ENCODE measurements at regions not wholly inside any gene's neighbourhood (a gene's known extent, or its start where the extent isn't known, plus 50 kb on each side); places are given as distances from the start of the nearest gene placed in this dataset.

GRCh38 chr1:239058190-239058589 is 328.2 kb upstream of the CHRM3 start:
- DNase-seq (ENCODE audit: low read depth) (no peak), FAIRE-seq (no peak)
- Histone ChIP-seq H3K36me3 (ENCODE audit: control insufficient read depth, insufficient read depth, low read length) (no peaks in the 10 kb centered on the region), H3K4me3 (ENCODE audit: low read depth, low read length) (no peak overlapping the region), H3K27me3 (ENCODE audit: control insufficient read depth, insufficient read depth, low read length) (no peaks in the 10 kb centered on the region)
- no peak for TF ChIP-seq CTCF (IDR thresholded peaks at IDR 0.05; ENCODE audit: insufficient read depth, low read length, severe bottlenecking)

GRCh38 chr1:239056940-239057339 is 329.4 kb upstream of the CHRM3 start:
- DNase-seq (ENCODE audit: low read depth): no peak
- FAIRE-seq: no peak
- Histone ChIP-seq H3K4me3 (ENCODE audit: low read depth, low read length) (no peak overlapping the region), H3K27me3 (ENCODE audit: control insufficient read depth, insufficient read depth, low read length) (no peaks in the 10 kb centered on the region), H3K36me3 (ENCODE audit: control insufficient read depth, insufficient read depth, low read length) (no peaks in the 10 kb centered on the region)
- TF ChIP-seq CTCF (IDR thresholded peaks at IDR 0.05; ENCODE audit: insufficient read depth, low read length, severe bottlenecking): no peak

GRCh38 chr1:239053279-239053678 is 333.1 kb upstream of the CHRM3 start:
- no peak for TF ChIP-seq CTCF (IDR thresholded peaks at IDR 0.05; ENCODE audit: insufficient read depth, low read length, severe bottlenecking)
- Histone ChIP-seq H3K27me3 (ENCODE audit: control insufficient read depth, insufficient read depth, low read length) (no peaks in the 10 kb centered on the region), H3K36me3 (ENCODE audit: control insufficient read depth, insufficient read depth, low read length) (no peaks in the 10 kb centered on the region), H3K4me3 (ENCODE audit: low read depth, low read length) (no peak overlapping the region)
- FAIRE-seq (no peak), DNase-seq (ENCODE audit: low read depth) (no peak)

- DNase-seq (ENCODE audit: low read depth) (no peak), FAIRE-seq (no peak)
- H3K36me3 ChIP-seq (ENCODE audit: control insufficient read depth, insufficient read depth, low read length): no peaks in the 10 kb centered on the region
- TF ChIP-seq CTCF (IDR thresholded peaks at IDR 0.05; ENCODE audit: insufficient read depth, low read length, severe bottlenecking): no peak
- H3K4me3 ChIP-seq (ENCODE audit: low read depth, low read length): no peak overlapping the region
- no peaks in the 10 kb centered on the region for H3K27me3 ChIP-seq (ENCODE audit: control insufficient read depth, insufficient read depth, low read length)
These were observed 336.8 kb upstream of the CHRM3 start for GRCh38 chr1:239049571-239049970.

GRCh38 chr1:239044829-239045228 is 341.5 kb upstream of the CHRM3 start:
- Histone ChIP-seq H3K4me3 (ENCODE audit: low read depth, low read length) (no peak overlapping the region), H3K36me3 (ENCODE audit: control insufficient read depth, insufficient read depth, low read length) (no peaks in the 10 kb centered on the region), H3K27me3 (ENCODE audit: control insufficient read depth, insufficient read depth, low read length) (no peaks in the 10 kb centered on the region)
- no peak for DNase-seq (ENCODE audit: low read depth)
- no peak for FAIRE-seq
- no peak for TF ChIP-seq CTCF (IDR thresholded peaks at IDR 0.05; ENCODE audit: insufficient read depth, low read length, severe bottlenecking)

GRCh38 chr1:239040523-239040922 is 345.8 kb upstream of the CHRM3 start:
- Histone ChIP-seq H3K36me3 (ENCODE audit: control insufficient read depth, insufficient read depth, low read length) (no peaks in the 10 kb centered on the region), H3K27me3 (ENCODE audit: control insufficient read depth, insufficient read depth, low read length) (no peaks in the 10 kb centered on the region), H3K4me3 (ENCODE audit: low read depth, low read length) (no peak overlapping the region)
- TF ChIP-seq CTCF (IDR thresholded peaks at IDR 0.05; ENCODE audit: insufficient read depth, low read length, severe bottlenecking): no peak
- no peak for DNase-seq (ENCODE audit: low read depth)
- no peak for FAIRE-seq
